Activated CD4-positive, alpha-beta T cell treated with anti-CD3 and anti-CD28 coated beads, Interleukin-2, amount 10 ng/mL, durations not matched to agents 7 days and 5 days (primary cell): ENCODE measurements at regions not wholly inside any gene's neighbourhood (a gene's known extent, or its start where the extent isn't known, plus 50 kb on each side); places are given as distances from the start of the nearest gene placed in this dataset.

Experiments used
- CTCF ChIA-PET: fragments of 350-600 bp; sonication (Branson Sonifier 250); formaldehyde crosslinking; loops from one replicate; lab custom pipeline; 2021; ENCODE audit warnings: antibody characterized with exemption; lab: Charles Lee
- POLR2A ChIA-PET: fragments of 350-600 bp; sonication (Branson Sonifier 250); formaldehyde crosslinking; loops from one replicate; lab custom pipeline; 2021; ENCODE audit warnings: antibody characterized with exemption; lab: Charles Lee
- DNase-seq: peaks from one replicate; pipeline ENCODE4 v3.0.0-alpha.2; 2020
- H3K27ac Mint-ChIP-seq: one replicate; pipeline ENCODE4 v1.8.0; 2021; ENCODE audit warnings: mild to moderate bottlenecking, moderate library complexity, mixed read lengths
- H3K27me3 Mint-ChIP-seq: one replicate; pipeline ENCODE4 v1.8.0; 2021; ENCODE audit warnings: mixed read lengths
- H3K36me3 Mint-ChIP-seq: one replicate; pipeline ENCODE4 v1.8.0; 2021; ENCODE audit warnings: low read depth, mixed read lengths
- H3K4me1 Mint-ChIP-seq: one replicate; pipeline ENCODE4 v1.8.0; 2021; ENCODE audit warnings: mixed read lengths
- H3K4me3 Mint-ChIP-seq: one replicate; pipeline ENCODE4 v1.8.0; 2021; ENCODE audit warnings: mild to moderate bottlenecking, moderate library complexity, mixed read lengths
- H3K9me3 Mint-ChIP-seq: one replicate; pipeline ENCODE4 v1.8.0; 2021; ENCODE audit warnings: mixed read lengths

- ChIA-PET CTCF (no interaction called here), POLR2A (no interaction called here)
- DNase-seq, result no peak
- no peaks in the 10 kb centered on the region for H3K27me3 Mint-ChIP-seq
- no peak overlapping the region for H3K4me3 Mint-ChIP-seq
- H3K27ac Mint-ChIP-seq, result no peak overlapping the region
- no peaks in the 10 kb centered on the region for H3K9me3 Mint-ChIP-seq
- H3K36me3 Mint-ChIP-seq, result no peaks in the 10 kb centered on the region
- H3K4me1 Mint-ChIP-seq, result no peaks in the 10 kb centered on the region
Observed at GRCh38 chr11:92489826-92490399, 265.3 kb downstream of the FAT3 start.

GRCh38 chr11:92492372-92492771 lies 267.8 kb downstream of the FAT3 start:
- CTCF ChIA-PET, result no interaction called here
- no peak for DNase-seq
- Mint-ChIP-seq H3K36me3 (no peaks in the 10 kb centered on the region), H3K27ac (no peak overlapping the region), H3K9me3 (no peaks in the 10 kb centered on the region), H3K27me3 (no peaks in the 10 kb centered on the region), H3K4me3 (no peak overlapping the region), H3K4me1 (no peaks in the 10 kb centered on the region)
- POLR2A ChIA-PET, result no interaction called here

DNA sequence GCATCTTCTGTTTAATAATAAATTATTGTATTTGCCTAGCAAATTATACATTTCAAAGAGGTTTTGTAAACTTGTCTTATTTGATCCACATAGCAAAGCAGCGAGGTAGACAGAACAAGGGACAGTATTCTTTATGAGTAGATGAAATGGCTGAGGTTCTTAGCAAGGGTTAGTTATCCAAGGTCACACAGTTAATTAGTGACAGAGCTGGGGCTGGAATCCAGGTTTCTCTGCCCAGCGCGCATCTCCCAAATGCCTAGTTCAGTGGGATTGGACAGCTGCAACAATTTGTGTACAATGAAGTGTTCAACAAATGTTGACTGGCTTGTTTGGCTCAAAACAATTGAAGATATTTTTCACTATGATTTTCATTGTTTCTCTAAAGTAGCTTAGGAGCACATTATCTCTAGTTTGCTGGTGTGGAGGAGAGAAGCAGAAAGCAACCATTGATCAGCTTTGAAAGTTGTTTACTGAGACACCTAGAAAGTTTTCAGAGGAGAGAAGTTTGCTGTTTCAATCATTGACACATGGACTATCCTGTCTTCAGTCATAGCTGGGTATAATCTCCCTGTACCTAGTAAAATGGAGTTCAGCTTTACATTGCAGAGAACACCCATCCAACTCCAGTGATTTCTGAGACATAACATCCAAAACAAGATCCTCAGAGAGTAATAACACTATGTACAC lies 270.6 kb downstream of the FAT3 start:
- Mint-ChIP-seq H3K27ac (no peak overlapping the region), H3K36me3 (no peaks in the 10 kb centered on the region), H3K9me3 (no peaks in the 10 kb centered on the region), H3K4me1 (no peaks in the 10 kb centered on the region), H3K27me3 (no peaks in the 10 kb centered on the region), H3K4me3 (no peak overlapping the region)
- ChIA-PET CTCF (no interaction called here), POLR2A (no interaction called here)
- DNase-seq, result no peak

GRCh38 chr11:92500453-92500852 lies 275.8 kb downstream of the FAT3 start:
- Mint-ChIP-seq H3K4me3 (no peak overlapping the region), H3K27me3 (no peaks in the 10 kb centered on the region), H3K4me1 (no peaks in the 10 kb centered on the region), H3K9me3 (no peaks in the 10 kb centered on the region), H3K36me3 (no peaks in the 10 kb centered on the region), H3K27ac (no peak overlapping the region)
- POLR2A ChIA-PET, result no interaction called here
- no peak for DNase-seq
- CTCF ChIA-PET, result no interaction called here

GRCh38 chr11:92501066-92501739 lies 276.6 kb downstream of the FAT3 start:
- no peak overlapping the region for H3K27ac Mint-ChIP-seq
- CTCF ChIA-PET, result no interaction called here
- H3K4me3 Mint-ChIP-seq, result no peak overlapping the region
- POLR2A ChIA-PET, result no interaction called here
- H3K36me3 Mint-ChIP-seq, result no peaks in the 10 kb centered on the region
- H3K9me3 Mint-ChIP-seq, result no peaks in the 10 kb centered on the region
- DNase-seq, result no peak
- H3K4me1 Mint-ChIP-seq, result no peaks in the 10 kb centered on the region
- no peaks in the 10 kb centered on the region for H3K27me3 Mint-ChIP-seq

GRCh38 chr11:92504004-92504403 lies 279.4 kb downstream of the FAT3 start:
- Mint-ChIP-seq H3K27ac (no peak overlapping the region), H3K4me1 (no peaks in the 10 kb centered on the region), H3K36me3 (no peaks in the 10 kb centered on the region), H3K9me3 (no peaks in the 10 kb centered on the region), H3K4me3 (no peak overlapping the region), H3K27me3 (no peaks in the 10 kb centered on the region)
- DNase-seq, result no peak
- ChIA-PET POLR2A (no interaction called here), CTCF (no interaction called here)

- no peak overlapping the region for H3K27ac Mint-ChIP-seq
- H3K4me1 Mint-ChIP-seq, result no peaks in the 10 kb centered on the region
- H3K36me3 Mint-ChIP-seq, result no peaks in the 10 kb centered on the region
- ChIA-PET CTCF (no interaction called here), POLR2A (no interaction called here)
- H3K4me3 Mint-ChIP-seq, result no peak overlapping the region
- no peaks in the 10 kb centered on the region for H3K27me3 Mint-ChIP-seq
- no peak for DNase-seq
- H3K9me3 Mint-ChIP-seq, result no peaks in the 10 kb centered on the region
Observed at GRCh38 chr11:92504534-92504933, 279.9 kb downstream of the FAT3 start.

- ChIA-PET POLR2A (no interaction called here), CTCF (no interaction called here)
- DNase-seq, result no peak
- Mint-ChIP-seq H3K4me1 (no peaks in the 10 kb centered on the region), H3K36me3 (no peaks in the 10 kb centered on the region), H3K27me3 (no peaks in the 10 kb centered on the region), H3K4me3 (no peak overlapping the region), H3K27ac (no peak overlapping the region), H3K9me3 (no peaks in the 10 kb centered on the region)
Observed at GRCh38 chr11:92505689-92506088, 281.1 kb downstream of the FAT3 start.

DNA sequence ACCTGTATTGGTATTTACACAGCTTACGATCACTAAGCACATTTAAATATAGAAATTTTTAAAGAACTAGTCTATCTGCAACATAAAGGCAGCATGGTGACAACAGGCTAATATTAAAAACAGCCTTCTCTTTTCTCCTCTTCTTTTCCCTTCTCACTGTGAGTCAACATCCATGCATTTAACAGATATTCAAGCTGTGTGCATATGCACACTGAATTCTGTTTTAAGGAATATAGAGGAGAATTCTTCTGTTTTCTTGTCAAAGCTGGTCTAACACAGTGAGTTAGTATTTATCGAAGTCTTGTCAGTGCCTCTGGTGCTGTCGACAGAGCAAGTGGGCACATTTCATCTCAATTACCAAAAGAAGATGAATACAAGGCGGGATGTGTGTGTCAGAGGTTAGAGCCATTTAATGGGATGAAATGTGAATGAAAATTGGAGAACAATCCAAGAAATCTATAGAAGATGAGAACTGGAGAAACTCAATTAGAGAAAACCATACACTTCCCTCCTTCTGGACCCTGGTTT lies 282.3 kb downstream of the FAT3 start:
- Mint-ChIP-seq H3K27ac (no peak overlapping the region), H3K9me3 (no peaks in the 10 kb centered on the region), H3K4me1 (no peaks in the 10 kb centered on the region), H3K36me3 (no peaks in the 10 kb centered on the region), H3K27me3 (no peaks in the 10 kb centered on the region), H3K4me3 (no peak overlapping the region)
- DNase-seq, result no peak
- ChIA-PET POLR2A (no interaction called here), CTCF (no interaction called here)

GRCh38 chr11:92510591-92510990 lies 286.0 kb downstream of the FAT3 start:
- ChIA-PET CTCF (no interaction called here), POLR2A (no interaction called here)
- H3K4me3 Mint-ChIP-seq, result no peak overlapping the region
- H3K4me1 Mint-ChIP-seq, result no peaks in the 10 kb centered on the region
- DNase-seq, result no peak
- no peak overlapping the region for H3K27ac Mint-ChIP-seq
- H3K9me3 Mint-ChIP-seq, result no peaks in the 10 kb centered on the region
- no peaks in the 10 kb centered on the region for H3K27me3 Mint-ChIP-seq
- H3K36me3 Mint-ChIP-seq, result no peaks in the 10 kb centered on the region

DNA sequence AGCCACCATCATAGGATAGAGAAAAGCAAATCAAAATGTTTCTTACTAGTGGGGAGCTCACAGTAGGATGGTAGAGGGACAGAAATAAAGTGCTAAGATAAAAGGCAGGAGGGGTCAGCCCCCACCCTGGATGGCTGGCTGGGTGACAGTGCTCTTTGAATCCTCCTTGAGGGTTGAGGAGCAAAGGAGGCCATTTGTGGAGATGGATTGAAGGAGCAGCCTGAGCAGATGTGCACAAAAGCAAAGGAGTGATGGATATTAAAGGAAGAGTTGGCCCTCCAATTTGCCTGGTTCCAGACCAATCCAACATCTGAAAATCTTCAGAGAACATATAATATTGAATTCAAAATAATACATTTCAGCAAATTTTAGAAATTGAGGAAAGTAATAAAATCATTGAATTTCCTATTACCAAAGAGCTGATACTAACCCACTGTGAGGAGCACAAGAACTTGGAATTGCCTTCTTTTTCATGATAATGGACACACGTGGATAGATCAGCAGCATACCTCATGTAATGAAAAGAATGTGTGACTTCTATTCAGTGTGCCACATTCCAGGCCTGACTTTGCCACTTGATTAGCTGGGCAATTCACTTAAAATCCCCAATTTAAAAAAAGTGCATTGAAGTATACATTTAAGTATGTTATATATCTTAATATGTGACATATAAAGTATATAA lies 287.0 kb downstream of the FAT3 start:
- no peak overlapping the region for H3K27ac Mint-ChIP-seq
- H3K4me3 Mint-ChIP-seq, result no peak overlapping the region
- H3K4me1 Mint-ChIP-seq, result no peaks in the 10 kb centered on the region
- H3K27me3 Mint-ChIP-seq, result no peaks in the 10 kb centered on the region
- H3K9me3 Mint-ChIP-seq, result no peaks in the 10 kb centered on the region
- no peak for DNase-seq
- ChIA-PET POLR2A (no interaction called here), CTCF (no interaction called here)
- H3K36me3 Mint-ChIP-seq, result no peaks in the 10 kb centered on the region

DNA sequence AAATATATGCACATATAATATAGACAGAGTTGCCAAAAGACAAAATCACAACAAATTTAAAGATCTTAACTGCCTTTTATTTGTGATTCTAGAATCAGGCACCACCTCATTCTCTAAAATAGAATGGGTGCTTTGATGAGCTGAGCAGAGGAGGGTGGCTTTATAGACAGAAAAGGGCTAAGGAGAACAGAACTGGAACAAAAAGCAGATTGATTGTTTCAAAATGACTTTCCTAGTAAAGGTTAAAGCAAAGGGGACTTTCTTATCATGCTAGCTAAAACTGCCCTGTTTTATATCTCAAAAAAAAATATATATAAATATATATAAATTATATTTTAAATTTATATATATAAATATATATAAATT lies 287.6 kb downstream of the FAT3 start:
- ChIA-PET CTCF (no interaction called here), POLR2A (no interaction called here)
- no peak for DNase-seq
- Mint-ChIP-seq H3K9me3 (no peaks in the 10 kb centered on the region), H3K36me3 (no peaks in the 10 kb centered on the region), H3K27me3 (no peaks in the 10 kb centered on the region), H3K27ac (no peak overlapping the region), H3K4me1 (no peaks in the 10 kb centered on the region), H3K4me3 (no peak overlapping the region)

DNA sequence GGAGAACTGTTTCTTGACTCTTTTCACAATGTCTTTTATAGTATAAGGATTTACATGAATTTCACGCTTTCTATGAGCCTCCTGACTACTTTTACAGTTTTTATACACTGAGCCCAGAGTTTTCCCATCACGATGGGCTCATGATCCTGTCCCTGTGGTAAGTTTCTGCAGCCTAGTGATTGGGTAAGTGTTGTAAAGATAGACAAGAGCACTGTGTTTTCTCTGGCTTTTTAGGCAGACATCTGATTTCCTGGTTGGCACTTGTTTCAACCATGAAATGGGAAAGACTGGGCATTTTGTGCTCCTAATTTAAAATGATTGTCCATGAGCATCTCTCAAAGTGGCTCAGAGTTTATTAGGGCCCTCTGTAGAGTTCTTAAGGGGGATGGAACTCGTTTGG lies 299.0 kb downstream of the FAT3 start:
- Mint-ChIP-seq H3K4me1 (no peaks in the 10 kb centered on the region), H3K27me3 (no peaks in the 10 kb centered on the region)
- CTCF ChIA-PET, result no interaction called here

More for the DNA sequence above, 299.0 kb downstream of the FAT3 start:
- Mint-ChIP-seq H3K9me3 (no peaks in the 10 kb centered on the region), H3K27ac (no peak overlapping the region), H3K4me3 (no peak overlapping the region), H3K36me3 (no peaks in the 10 kb centered on the region)
- POLR2A ChIA-PET, result no interaction called here
- no peak for DNase-seq
